HG02571 (cell line): ENCODE measurements at regions not wholly inside any gene's neighbourhood (a gene's known extent, or its start where the extent isn't known, plus 50 kb on each side); places are given as distances from the start of the nearest gene placed in this dataset.
"Not testable (repeated sequence)": the region's sequence is repeated elsewhere in the genome, so short reads cannot be mapped to it uniquely, and the experiment has no call there.

Experiments
- ATAC-seq: cut with Tn5 transposase; IDR thresholded peaks from one replicate; pipeline ENCODE4 v1.9.1; 2021; ENCODE audit warnings: mild to moderate bottlenecking, moderate library complexity; ENCODE audit not compliant: unreplicated experiment

DNA sequence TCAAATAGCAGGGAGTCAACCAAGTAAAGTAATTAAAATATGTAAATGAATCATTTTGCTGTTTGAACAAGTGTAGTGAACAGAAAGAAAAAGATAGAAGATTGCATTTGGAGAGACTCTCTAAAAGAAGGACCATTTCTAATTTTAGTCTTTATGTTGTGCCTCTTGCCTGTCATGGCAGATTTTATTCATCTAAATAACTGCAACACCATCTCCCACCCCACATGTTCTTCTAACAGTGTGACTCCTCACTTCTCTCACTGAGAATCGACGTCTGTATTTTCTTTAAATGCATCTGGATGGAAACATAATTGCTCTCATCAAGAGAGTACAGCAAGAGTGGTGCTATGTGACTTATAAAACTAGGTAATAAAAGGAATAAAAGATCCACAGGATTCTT, 439.9 kb upstream of the GBE1 start:
- no peak for ATAC-seq

DNA sequence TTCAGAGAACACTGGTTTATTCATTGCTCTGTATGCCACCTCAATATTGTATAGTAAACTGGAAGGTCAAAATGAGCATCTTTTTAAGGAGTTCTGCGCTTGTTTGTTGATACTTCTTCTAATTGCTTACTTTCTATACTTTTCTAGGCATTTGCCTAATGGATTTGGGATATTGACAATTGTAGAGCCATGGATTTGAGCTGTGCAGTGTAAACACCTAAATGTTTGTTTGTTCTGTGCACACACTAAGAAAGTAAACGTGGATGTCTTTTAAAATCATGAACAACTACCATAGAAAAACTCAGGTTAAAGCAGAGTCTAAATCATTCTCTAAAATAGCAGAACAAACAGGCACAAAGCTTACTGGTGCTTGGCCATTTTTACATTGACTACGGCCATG, 436.6 kb upstream of the GBE1 start:
- ATAC-seq, result no peak

DNA sequence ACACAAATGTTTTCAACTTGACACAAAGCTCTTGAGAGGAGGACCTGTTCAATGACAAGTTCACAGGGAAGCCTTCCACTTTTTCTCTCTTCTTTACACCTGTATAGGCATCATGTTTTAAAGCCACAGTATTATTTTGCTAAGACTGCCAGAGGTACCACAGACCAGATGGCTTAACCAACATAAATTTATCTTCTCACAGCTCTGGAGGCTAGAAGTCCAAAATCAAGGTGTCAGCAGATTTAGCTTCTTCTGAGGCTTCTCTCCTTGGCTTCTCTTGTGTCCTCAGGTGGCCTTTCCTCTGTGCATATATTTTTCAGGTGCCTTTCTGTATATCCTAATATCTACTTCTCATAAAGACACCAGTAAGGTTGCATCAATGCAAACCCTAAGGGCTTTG, 435.2 kb upstream of the GBE1 start:
- ATAC-seq, result no peak

DNA sequence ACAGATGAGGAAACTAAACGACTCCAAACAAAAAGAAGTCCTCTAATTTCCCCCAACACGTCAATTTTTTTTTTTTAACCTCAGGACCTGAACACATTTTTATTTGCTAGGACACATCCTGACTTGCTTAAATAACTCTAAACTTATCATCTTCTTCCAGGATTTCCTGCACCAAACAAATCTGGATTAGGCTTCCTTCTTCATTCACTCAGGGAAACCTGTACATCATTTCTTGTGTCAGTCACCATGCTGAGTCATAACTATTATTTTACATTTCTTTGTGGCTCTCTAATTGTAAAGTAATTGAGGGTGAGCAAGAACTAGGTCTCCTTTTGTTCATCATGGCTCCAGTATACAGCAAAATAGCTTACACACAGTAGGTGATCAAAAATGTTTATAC, 433.4 kb upstream of the GBE1 start:
- no peak for ATAC-seq

DNA sequence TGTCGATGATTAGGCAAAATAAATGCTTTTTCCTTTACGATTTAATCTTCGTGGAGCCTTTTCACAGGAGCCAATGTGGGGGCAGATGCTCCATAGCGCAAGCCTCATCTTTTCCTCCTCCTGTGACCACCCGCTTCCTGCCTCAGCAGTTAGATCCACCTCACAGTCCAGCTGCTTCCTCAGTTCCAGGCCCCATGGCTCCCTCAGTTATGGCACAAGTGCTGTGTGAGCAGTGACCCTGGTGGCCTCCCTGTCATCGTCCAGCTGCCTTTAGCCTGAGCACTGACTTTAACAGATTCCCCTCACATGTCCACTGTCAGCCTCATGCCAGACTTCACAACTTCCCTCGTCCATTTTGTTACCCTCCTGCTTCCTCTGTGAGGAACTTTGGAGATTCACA, 424.6 kb upstream of the GBE1 start:
- ATAC-seq, result no peak

DNA sequence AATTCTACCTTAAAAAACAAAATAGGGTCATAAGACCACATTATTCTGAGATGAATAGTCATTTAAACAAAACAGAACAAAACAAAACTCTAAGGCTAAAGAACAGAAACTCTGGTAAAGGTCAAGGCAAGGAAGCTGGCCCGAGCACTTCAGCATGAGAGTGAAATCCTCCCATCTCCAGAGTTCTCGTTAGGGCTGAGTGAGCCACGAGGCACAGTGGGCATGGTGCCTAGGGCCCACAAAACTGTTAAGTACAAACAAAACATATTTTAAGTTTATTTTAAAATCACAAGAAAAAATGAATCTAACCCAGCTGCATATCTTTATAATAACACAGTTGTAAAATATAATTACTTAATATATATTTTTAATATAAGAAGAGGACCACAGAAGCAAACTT, 417.8 kb upstream of the GBE1 start:
- ATAC-seq, result no peak

DNA sequence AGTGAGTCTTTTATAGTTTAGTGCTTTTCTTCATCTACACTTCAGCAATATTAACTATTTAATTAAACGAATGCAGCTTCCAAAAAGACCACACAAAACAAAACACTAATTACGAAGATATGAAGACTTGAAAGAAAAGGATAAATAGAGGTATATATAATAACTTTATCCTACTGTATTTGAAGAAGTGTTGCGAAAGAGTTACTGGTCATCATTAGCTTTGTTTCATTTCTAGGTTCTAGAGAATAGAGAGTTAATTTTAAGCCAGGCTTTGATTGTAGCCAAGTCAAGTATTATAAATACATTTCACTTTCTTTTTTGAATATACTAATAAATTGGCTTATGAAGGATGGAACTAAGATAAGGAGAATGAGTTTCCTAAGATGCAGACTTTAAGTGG, 416.8 kb upstream of the GBE1 start:
- no peak for ATAC-seq

DNA sequence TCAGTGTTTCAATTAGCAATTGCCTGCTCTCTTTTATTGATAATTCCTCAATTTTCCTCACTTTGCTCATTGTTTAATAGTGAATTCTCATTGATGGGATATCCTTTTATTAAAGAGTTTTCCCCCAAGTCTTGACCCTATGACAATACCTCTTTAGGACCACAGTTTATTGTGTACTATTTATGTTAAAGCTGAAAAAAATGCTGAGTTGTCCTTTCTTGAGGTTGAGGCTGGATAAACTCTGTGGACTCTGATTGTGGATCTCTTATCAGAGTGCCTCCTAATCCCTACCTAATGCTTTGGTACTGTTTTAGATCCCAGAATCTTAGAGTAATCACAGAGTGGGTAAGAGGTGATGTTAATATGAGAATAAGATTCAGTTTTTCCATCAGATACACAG, 416.3 kb upstream of the GBE1 start:
- ATAC-seq, result no peak

DNA sequence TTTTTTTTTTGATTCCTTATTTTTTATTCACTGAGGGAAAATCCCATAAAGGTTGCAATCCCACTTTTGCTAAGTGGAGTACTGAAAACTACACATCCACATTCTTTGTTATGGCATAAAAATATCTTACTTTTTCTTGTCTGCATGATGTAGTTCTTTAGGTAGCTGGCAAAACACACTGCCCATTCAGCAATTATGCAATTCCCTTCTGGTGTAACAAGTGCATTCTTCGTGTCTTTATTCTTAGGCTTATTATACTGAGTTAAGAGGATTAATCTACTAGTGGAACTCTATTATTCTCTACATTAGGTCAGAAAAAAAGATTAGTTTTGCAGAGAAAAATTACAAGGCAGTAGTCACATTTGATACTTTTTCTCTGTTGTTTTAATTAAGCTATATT, 403.8 kb upstream of the GBE1 start:
- no peak for ATAC-seq

DNA sequence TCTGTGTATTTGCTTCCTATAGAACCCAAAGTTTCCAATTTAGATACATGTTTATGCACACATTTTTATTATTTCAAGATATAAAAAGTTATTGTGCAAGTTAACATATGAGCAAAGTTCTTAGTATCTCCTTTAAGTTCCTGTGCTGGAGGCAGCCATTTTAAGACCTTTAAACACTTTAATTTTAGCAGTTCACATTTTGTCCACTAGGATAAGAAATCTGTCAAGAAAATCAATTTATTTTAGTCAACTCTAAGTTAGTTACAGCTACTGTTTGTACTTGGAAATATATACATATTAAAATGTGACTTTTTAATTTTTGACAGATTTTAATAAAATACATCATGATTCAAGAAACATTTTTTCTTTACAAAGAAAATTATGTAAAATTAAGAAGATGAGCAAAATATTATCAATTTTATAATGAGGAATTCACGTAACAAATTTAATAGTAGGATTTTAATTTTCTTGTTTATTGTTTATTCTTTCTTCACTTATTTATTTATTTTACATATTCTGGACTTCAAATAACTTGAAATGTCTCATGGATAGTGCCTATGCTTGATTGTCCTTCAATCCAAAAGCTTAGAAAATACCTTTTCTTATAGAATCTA, 402.6 kb upstream of the GBE1 start:
- ATAC-seq, result no peak

DNA sequence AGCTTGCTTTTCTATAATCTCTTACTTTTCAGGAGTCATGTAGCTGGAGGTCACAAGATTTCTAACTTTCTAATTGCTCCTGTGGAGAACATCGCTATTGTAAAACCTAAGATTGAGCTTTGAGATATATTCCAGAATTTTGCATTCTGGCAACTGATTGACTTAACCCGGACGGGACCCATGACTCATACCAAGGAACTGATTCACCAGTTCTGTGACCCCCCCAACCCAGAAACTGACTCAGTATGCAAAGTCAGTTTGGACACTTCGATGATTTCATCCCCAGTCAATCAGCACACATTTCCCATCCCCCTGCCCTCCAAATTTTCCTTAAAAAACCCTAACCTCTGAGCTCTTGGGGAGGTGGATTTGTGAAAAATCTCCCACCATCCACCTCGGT, 396.5 kb upstream of the GBE1 start:
- no peak for ATAC-seq

DNA sequence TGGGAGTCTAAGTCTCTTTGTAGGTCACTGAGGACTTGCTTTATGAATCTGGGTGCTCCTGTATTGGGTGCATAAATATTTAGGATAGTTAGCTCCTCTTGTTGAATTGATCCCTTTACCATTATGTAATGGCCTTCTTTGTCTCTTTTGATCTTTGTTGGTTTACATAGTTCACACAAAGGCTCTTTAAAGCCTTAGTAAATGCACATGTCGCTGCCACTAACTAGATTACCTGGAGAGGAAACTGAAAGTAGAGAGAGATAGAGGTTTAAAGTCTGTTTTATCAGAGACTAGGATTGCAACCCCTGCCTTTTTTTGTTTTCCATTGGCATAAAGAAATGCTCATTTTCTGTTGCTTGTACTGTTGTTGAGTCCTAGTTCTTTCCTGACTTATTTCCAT, 392.4 kb upstream of the GBE1 start:
- not testable (repeated sequence) for ATAC-seq

DNA sequence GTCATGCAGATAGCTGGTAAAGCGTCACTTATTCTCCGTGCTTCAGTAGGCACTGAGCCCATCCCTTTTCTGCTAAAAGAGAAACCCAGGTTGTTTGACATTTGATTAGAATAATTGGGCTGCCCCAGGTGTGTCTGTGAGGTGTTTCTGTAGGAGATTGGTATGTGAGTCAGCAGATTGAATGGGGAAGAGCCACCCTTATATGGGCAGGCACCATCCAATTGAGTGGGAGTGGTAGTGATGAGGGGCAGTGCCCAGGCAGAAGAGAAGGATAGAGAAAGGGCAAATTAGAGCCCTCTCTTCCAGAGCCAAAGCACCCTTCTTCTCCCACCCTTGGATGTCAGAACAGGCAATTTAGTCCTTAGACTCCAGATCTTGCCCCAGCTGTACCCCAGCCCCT, 384.3 kb upstream of the GBE1 start:
- ATAC-seq, result no peak

DNA sequence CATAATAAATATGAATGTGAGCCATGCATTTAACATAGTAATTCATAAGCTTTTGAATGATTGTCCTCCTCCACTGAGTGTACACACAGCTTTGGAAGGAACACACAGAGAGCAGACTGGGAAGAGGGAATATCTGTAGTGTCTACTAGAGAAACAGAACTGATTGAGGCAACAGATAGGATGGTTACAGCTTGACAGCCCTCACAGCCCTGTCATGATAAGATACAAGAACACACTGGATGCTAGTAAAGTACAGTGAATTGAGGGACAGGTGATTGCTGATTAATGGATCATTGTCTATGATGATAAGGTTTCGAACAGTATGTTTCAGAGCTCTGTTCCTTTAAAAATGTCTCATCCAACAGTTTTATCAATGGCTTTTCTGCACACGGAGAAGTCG, 383.4 kb upstream of the GBE1 start:
- no peak for ATAC-seq

DNA sequence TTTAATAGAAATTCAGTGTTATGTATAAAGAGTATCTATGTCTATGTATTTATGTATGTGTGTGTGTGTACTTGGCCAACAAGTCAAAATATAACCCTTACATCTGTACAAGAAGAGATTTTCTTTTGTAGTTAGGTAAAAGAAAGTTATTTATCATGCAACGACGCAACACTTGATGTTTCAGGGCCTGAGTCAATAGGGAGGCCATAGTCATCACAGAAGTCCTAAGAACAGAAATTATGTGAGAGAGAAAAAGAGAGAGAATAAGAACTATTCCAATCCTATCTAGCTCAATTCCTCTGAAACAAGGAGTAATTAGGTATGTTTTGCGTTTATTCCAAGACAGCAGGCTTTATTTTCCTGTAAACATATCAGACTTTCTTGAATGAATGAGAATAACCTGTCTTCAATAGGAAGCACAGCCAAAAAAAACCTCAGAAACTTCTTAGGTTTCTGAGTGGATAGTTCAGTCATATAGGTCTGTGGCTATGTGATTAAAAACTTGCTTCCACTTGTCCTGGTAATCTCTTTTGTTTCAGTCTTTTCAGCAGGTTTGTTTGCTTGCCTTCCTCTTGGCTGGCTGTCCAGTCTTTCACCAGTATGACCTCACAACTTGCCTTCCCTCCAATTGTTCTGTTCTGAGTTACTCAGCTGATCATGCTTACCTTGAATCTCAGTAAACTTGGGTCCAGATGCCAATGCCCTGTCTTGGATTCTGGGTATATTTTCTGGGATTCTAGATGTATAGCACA, 382.4 kb upstream of the GBE1 start:
- ATAC-seq, result no peak

DNA sequence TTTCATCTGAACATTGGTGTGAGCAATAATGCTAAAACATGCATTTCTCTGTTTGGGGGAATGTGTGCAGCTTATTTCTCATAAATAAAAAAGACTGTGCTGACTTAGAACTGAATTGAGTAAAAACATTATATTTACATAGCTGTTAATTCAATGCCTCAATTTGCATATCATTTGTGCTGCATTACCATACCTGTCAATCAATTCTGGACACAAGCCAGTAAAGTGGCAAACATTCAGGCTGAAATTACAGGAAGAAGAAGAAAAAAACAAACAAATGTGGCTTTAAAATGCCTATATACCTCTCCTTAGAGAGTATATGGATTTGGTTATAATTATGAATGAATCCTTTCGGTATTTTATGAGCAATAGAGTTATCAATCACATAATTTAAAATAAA, 380.1 kb upstream of the GBE1 start:
- no peak for ATAC-seq

DNA sequence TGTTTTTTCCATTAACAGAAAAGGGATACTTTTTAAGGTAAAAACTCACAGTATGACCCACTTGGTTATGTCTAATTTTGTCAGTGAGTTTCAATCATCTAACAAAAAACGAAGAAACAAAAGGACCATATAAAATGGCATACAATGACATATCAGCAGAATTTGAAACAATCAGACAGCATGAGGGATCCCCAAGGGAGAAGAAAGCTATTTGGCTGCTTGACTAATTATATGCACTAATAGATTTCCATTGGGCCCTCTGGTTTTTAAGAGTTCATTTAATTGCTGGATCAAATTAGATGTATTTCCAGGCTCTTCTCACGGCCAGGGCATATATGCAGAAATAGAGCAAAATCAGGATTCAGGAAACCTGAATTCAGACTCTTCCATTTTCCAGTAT, 376.4 kb upstream of the GBE1 start:
- no peak for ATAC-seq

DNA sequence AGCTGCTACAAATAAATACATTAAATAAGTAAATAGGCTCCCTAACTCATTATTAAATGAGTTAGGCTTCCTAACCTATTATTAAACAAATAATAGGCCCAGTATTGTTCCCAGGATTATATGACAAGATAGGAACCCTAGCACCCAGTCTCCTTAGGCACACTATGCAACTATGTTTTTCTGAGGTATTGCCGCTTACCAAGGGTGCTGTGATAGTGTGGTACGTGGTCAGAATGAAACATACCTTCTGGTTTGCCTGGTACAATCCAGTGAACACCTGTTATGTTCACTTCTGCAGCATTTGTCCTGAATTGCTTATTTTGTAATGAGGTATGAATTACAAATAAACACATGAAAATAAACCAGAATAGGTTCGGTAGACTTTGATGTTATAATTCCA, 375.6 kb upstream of the GBE1 start:
- ATAC-seq, result no peak

DNA sequence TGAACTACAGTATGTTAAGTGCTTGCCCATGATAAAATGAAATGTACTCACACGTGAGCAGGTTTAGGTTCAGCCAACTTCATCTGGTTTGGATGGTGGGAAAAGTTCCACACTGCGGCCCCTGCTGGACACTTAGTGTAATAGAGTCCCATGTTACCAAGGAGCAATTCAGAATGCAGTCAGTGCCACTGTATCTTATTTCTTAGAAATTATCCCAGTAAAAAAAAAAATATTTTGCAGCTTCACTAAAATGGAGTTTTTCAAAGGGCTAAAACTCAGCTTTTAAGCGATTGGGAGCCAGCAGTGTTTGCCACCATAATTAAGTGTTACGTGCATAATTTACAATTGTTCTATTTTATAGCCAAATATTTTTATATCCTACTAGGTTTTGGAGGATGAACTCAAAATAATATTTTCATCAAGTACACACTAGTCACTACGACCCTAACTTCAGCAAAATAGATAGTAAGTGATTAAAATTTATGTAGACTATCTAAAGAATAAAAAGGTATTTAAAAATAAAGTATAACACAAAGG, 371.7 kb upstream of the GBE1 start:
- ATAC-seq, result peak; percentile 91

DNA sequence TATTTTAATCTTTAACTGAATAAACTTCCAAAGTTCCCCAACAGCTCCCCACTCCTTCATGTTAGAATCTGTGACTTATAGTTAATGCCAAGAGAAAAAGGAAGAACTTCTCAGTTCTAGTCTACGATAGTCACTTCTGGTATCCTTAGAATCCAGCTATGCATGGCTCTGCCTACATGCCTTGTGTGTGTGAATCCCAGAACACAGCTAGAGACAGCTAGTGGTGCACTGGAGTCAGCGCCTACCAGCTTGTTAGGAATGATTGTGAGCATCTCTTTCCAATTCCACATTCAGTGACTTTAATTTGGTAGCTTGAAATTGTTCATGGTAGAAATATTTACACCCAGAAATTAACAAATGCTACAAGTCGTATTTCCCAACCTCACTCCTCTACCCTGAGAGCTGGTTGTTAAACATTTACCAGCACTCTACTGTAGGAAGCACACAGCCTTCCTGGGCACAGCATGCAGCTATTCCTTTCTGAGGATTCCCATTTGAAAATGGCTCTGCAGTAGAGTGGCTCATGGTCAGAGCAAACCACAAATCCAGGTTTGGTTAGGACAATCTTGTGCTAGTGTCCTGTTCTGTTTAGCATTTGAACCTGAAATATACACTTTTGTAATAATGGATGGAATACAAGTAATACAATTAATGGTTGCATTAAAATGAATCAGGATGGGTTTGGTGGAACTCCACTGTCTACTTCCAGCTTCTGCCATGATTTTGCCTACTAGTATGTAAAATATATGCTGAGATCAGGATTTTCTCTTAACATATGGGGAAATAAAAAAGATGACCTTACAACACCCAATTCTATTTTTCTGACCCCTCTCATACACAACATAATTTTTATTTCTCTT, 371.0 kb upstream of the GBE1 start:
- peak; percentile 12 for ATAC-seq

DNA sequence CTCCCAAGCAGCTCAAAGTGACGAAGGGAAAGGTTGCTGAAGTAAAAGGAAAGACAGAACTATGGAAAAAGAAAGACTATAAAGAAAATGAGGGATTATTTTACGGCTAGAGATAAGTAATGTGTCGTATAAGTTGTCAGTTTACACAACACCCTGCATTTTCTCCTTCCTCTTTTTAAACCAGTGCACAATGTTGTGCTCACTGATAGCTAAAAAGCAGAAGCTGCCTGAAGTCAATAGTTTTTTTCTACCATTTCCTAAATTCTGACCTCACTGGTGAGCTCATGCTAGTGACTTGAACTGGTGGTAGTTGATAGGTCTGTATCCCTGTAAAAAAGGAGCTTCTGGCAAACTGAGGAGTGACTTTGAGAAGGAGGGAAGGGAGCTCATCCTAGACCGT, 368.6 kb upstream of the GBE1 start:
- ATAC-seq, result no peak
